HS-27A (cell line): ENCODE measurements at regions not wholly inside any gene's neighbourhood (a gene's known extent, or its start where the extent isn't known, plus 50 kb on each side); places are given as distances from the start of the nearest gene placed in this dataset.
"Not testable (repeated sequence)": the region's sequence is repeated elsewhere in the genome, so short reads cannot be mapped to it uniquely, and the experiment has no call there.

Source experiments
- DNase-seq: peaks from one replicate; pipeline ENCODE4 v3.0.0-alpha.2; 2012; ENCODE audit warnings: low read depth, missing footprints

DNA sequence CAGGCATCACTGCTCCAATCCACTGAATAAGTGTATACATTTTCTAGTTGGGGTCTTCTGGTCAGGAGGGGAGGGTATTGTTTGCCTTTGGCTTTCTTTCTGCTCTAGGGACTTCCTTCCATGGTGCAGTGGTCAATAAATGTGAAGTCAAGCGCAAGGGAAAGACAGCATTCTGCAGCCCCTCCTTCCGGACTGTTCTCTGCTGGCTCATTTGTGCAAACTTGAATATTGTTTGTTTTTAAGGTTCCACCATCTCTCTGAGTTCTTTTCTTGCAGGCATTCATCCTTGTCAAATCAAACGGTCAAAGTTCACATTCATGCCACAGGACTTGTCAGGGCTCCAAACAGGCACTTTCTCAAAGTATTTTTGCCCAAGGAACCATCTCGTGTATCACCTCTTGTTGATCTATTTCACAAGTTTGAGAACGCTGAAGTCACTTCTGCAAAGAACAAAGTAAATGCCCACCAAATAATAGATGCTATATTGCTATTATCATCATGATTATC lies 205.6 kb upstream of the KAZN start:
- DNase-seq, result no peak

DNA sequence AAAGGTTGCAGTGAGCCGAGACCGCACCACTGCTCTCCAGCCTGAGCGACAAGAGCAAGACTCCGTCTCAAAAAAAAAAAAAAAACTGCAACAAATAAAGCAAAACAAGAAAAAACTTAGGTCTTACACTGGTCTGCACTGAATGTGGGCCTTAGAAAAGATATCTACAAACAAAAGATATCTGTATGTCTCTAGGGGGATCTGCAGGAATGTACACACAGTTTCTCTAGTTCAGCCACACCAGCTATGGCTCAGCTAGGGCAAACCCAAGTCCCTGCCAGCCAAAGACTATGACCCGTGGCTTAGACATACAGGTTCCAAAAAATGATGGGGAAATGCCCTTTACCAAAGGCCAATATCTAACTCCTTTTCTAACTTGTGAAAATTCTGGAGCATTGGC lies 202.4 kb upstream of the KAZN start:
- no peak for DNase-seq

DNA sequence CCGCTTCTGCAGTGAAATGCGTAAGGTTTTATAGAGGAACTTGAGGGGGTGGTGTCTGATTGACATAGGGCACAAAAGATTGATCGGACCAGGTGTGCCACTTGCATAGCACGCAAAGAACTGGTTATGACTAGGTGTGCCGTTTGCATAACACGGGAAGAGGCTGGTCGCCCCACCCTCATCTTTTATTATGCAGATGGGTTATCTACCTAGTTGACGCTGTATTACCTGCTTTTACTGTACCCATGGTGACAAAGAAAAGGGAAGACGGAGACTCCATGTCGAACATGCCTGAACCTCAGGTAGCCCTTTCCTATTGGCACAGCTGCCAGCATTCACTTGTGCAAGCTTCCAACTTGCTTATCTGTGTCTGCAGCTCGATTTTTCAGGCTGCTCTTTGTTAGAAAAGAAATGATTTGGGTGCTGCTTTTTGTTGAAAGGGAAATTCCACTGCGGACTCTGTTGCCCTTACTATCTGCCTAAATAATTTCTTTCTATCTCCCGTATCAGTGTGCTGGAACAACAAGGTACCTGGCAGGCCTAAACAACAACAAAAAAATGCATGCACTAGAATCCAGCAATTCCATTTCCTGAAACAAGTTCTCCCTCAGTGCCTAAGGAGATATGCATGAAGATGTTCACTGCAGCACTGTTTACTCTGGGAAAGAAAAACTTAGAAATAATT lies 194.4 kb upstream of the KAZN start:
- DNase-seq, result no peak

DNA sequence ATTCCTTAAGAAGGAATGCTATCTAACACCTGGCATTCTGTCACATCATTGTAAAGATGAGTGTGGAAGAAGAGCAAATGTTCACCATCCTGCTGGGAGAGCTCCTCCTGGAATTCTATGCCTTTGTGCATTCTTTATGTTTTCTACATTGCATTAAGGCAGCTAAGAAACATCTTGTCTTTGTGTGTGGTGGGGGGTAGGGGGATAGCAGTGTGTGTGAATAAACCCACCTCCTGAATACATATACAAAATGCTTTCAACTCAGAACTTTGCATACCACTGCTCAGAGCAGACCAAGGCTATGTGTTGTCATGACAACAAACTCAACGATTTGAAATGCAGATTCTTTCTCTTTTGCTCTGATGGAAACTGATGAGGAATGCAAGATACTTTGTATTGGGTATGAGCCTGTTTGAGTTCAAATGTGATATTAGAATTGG lies 193.6 kb upstream of the KAZN start:
- DNase-seq, result no peak

DNA sequence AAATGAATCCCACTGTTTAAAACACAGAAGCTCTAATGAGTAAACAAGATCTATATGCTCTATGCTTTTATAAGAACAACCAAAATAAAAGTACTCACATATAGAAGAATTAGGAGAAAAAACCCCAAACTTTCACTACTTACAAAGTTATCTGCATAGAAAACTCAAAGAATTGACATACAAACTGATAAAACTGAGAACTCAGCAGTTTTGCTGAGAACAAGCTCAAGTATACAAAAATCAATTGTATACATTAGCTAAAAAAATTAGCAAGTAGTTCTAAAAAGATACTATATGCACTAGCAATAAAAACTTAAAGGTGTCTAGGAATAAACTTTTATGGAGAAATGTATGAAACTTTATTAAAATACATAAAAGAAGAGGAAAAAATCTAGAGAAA lies 186.2 kb upstream of the KAZN start:
- no peak for DNase-seq

DNA sequence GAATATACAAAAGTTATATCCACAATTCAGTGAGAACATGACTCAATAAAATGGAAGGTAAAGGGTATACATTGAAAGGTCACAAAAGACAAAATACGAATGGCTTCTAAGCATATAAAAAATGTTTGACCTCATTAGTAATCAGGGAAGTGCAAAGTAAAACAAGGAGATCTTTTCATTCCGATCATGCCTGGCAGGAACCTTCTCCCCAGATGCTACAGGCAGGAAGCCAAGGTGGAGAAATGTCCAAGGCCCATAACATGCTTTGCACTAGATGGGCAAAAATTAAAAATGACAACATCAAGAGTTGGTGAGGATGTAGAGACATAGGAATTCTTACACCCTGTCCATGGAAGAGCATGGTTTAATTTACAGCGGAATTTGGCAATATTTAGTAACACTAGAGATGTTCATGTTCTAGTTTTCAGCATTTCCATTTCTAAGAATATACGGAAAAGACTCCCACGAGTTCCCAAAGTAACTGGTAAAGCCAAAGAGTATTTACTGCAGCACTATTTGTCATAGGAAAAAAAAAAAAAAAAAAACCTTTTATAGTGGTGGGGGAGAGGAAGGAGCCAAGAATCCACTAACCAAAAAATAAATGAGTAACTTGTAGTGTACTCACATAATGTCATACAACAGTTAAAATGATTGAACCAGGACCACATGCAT lies 184.5 kb upstream of the KAZN start:
- peak; percentile 71 for DNase-seq

DNA sequence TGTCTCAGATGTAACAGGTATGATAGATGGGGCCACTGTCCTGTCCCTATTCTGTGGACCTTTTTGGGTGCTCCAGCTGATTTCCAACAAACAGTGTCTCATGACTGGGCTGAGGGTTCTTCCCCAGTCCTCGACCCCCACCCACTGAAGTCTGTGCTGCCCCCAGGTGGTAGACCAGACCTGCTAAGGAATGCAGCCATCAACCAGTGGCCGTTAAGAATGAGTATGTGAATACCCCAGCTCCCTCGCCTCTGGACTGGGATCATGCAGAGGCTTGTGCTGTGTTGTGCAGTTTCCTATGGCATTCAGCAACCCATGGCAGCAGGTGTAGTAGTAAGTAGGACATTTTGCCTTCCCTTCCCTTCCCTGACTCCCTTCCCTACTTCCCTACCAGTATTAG lies 183.1 kb upstream of the KAZN start:
- DNase-seq, result no peak

DNA sequence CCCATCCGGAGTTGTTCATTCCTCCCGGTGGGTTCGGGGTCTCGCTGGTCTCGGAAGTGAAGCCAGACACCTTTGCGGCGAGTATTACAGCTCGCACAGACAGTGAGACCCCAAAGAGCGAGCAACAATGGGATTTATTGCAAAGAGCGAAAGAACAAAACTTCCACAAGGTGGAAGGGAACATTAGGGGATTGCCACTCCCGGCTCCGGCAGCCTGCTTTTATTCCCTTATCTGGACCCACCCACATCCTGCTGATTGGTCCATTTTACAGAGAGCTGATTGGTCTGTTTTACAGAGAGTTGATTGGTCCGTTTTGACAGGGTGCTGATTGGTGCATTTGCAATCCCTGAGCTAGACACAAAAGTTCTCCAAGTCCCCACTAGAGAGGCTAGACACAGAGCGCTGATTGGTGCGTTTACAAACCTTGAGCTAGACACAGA lies 178.7 kb upstream of the KAZN start:
- DNase-seq, result not testable (repeated sequence)

DNA sequence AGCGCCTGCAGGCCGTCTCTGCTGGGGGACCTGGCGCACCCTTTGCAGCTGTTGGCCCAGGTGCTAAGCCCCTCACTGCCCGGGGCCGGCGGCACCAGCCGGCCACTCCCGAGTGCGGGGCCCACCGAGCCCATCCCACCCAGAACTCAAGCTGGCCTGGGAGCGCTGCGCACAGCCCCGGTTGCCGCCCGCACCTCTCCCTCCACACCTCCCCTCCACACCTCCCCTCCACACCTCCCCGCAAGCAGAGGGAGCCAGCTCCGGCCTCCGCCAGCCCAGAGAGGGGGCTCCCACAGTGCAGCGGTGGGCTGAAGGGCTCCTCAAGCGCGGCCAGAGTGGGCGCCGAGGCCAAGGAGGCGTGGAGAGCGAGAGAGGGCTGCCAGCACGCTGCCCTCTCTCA lies 177.8 kb upstream of the KAZN start:
- DNase-seq, result no peak

DNA sequence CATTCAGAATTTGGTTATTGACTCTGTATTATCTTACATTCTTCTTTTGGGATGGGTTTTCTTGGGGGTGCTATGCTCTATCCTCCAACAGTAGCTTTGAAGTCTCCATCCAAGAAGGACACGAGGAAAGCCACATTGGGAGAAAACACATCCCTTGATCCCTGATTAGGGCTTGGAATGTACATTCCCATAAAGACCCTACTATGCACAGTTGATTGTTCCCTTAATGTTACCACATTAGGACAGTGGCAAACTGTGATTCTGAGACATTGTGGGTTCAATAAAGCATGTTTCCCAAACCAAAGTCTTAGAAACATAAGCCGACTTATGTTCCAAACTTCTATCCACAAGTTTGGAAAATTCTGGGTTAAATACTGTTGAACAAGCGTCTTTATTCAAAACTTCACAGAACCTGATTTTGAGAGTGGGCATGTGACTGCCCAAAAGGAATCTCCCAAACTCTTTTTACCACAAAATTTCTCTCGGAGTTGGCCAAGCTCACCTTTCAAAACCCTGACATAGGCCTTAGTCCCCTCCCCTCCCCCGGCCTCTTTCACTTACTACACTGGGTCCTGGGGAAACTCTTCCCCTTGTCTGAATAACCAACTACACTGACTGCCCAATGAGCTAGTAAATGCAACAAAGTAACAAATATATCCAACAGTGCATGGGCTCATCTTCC lies 177.0 kb upstream of the KAZN start:
- DNase-seq, result no peak

DNA sequence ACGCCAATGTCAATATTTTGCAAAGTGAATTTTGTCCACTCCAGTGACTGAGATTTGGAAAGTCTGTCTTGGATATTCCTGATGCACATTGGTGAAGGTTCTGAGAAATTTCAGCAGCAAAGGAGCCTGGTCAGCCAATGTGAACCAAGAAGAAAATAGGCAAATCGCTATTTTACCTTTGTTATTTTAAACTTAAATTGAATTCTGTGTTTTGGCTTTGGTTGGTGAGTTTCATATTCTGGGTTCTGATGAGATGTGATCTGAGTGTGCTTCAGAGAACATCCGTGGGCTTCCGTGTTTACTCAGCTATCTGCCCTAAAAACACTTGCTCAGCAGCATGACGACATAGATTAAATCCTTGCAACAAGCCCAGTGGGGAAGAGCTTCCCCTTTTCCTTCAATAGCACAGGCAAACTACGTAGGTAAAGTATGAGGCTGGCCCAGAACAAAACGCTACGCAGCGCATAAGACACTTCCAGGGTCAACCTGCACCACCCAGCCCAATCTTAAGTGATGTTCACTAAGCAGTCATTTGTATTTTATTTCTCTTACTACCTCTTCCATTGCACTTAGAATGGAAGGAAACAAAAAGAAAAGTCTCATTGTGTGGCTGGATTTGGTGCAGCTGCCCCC lies 176.4 kb upstream of the KAZN start:
- DNase-seq, result no peak

DNA sequence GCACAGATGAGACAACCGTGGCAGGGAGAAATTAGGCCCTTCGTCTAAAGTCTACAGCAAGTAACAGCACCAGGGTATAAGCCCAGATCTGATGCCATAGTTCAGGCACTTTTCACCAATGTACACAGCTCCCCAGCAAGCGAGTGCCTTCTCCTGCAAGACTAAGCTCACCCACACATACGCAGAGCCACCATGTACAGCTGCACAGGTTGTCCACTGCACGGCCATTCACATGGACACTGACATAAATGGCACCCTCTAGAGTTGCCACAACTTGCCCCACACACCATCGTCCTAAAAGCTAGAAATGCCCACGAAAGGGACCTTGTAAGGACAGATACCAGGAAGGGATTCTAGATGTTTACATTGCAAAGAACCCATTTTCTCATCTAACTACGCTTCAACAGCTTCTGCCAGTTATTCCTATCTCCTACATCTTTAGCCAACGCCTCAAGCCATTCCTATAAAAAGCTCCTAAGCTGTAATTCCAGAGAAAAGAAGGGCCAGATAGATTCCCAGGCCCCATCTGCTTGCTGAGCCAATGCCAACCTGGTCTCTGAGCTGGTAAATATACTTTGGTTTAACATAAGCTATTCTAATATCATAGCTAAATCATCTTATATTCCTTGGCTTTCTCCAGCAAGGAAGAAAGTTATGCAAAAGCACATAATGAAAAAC lies 174.0 kb upstream of the KAZN start:
- DNase-seq, result no peak

DNA sequence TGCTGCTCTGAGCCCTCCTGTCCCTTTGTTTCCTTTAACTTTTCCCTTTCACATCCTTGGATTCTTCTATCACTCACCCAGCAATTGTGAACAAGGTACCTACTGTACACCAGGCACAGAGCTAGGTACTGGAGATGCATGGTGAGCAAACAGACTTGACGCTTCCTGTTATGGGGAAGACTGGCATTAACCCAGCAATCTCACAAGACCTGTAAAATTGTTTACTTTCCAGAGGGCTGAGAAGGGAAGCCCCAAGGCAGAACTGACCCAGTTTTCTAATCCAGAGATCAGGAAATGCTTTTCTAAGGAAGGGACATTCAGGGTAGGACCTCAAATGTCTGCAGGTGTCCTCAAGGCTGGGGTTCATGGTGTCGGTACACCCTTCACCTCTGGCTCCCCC lies 171.6 kb upstream of the KAZN start:
- DNase-seq, result no peak

DNA sequence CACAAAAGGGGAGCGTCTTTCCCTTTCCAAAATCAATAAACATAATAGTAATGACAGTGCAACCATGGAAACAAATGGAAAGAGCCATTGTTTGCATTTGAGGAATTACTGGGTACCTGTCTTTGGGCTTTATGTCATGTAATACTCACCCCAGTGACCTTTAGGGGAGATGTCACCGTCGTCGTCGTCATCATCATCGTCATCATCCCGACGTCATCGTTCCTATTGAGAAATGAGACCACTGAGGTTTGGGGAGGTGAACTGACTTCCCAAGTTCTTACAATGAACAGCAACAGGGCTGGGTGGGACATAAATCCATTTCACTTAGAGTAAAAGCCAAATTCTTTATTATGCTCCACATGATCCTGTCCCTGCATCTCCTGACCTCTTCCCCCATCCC lies 168.9 kb upstream of the KAZN start:
- DNase-seq, result no peak

DNA sequence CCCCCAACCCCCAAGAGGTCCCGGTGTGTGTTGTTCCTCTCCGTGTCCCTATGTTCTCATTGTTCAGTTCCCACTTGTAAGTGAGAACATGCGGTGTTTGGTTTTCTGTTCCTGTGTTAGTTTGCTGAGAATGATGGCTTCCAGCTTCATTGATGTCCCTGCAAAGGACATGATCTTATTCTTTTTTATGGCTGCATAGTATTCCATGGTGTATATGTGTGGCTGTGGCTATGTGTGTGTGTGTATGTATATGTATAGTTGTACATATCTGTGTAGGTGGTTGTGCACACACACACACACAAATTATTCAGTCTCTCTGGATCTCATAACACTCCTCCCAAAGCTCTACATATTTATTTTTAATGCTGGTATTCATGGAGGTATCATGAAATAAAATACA lies 165.8 kb upstream of the KAZN start:
- not testable (repeated sequence) for DNase-seq

DNA sequence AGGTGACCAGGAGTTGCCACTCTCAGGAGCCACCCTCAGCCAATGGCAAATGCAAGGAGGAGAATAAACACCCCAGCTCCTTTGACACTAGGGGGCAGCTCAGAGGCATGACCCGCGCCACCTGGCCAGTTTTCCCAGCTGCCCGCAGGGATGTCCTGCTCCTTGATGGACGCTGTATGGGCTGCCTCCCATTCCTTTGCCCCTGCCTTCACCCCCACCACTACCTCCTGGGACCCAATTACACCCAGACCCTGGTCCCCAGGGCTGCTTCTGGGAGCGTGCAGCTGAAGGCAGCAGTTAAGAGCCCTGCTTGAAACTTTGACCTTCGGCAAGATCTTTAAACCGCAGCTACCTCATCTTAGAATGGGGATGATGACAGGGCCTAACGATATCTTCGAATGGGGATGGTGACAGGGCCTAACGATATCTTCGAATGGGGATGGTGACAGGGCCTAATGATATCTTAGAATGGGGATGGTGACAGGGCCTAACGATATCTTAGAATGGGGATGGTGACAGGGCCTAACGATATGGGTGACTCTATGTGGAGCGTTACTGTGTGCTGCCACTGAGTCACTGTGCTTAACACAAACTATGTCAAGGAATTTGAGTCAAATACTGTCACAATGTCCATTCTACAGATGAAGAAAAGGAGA lies 163.0 kb upstream of the KAZN start:
- no peak for DNase-seq

DNA sequence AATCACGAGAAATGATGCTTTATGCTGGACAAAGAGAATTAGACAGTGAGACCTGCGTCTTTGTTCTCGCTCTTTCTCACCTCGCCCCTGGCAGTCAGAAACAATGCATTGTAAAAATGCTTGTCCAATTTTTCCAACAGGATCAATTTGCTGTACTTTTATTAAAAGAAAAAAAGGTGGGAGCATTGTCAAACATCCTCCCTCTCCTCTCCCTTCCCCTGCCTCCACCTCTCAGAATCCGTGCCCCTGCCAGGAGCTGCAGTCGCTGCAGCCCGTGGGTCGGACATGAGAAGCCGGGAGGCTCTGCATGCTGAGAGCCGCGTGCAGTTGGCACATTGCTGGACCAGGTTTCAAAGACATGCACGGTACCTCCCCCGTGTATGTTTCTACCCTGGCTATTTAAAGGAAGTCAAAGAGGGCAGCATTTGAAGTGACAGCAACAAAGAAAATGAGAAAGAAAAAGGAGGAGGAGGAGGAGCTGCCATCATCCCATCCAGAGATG lies 161.0 kb upstream of the KAZN start:
- DNase-seq, result no peak

DNA sequence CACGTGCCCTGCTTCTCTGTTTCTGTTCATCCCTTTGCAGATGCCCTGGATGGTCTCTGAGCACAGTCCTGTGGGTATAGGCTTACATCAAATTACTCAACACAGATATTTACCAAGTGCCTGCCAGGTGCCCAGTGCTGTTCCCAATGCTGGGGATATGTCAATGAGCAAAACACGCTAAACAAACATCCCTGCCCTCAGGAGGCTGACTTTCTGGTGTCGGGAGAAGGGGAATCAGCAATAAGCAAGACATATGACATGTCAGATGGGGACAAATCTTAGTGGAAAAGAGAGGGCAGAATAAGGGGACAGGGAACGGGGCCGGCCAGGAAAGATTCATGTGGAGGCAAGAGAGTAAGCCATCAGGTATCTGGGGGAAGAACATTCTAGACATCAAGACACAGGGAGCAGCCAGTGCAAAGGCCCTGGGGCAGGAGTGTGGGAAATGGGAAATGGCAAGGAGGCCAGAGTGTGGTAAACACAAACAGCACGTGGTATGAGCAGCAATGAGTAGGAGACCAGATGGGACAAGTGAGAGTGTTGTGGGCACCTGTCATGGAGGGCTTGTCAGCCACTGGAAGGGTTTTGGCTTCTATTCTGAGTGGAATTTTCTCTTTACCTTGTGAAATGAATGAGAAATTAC lies 160.2 kb upstream of the KAZN start:
- DNase-seq, result no peak

DNA sequence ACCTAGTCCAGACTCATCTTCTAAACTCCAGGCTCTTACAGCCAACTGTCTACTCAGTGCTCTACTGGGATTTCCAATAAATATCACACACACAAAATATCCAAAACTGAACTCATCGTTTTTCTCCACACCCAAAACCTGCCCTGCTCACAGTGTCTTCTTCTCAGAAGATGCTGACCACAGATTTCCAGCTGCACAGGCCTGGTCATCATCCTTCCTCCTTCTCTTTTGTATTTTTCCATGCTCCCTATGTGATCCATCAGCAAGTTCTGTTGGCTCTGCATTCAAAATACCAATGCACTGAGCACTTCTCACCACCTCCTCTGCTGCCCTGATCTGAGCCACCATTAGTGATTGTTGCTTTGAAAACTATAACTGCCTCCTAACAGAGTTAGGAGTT lies 159.5 kb upstream of the KAZN start:
- no peak for DNase-seq

DNA sequence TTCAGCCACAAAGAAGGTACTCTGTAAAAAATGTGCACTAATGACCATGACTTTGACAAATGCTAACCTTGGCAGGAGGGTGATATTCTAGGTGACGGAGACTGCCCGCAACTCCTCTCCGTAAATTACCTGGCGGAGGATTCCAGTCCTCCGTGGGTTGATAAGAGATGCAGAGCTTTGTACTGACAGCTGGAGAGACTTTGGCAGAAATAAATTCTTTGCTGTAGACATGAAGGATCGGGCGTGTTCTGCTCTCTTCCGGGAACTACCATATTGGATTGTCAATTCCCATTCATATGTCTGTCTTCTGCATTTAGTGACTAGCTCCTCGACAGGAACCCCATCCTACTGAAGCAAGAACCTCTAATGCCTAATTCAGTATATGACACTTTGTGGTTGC lies 158.3 kb upstream of the KAZN start:
- DNase-seq, result no peak

DNA sequence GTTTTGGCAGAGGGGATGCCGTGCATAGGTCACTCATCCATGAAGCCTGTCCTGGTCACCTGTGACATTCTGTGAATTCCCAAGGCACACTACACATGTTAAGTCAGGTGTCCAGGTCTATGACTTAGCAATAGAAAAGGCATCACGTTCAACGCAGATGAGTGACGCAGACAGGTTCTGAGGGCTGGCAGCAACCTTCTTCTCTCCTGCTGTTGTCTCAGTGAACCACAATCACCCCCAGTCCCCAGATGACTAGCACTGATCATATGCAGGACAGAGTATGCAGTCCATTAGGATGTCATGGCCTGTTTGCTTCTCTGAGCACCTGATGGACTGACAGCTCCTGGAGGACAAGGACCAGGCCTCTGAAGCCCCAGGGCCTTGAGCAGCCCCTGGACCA lies 157.8 kb upstream of the KAZN start:
- DNase-seq, result no peak
